ENCODE measurements at regions not wholly inside any gene's neighbourhood (a gene's known extent, or its start where the extent isn't known, plus 50 kb on each side); places are given as distances from the start of the nearest gene placed in this dataset.

DNA sequence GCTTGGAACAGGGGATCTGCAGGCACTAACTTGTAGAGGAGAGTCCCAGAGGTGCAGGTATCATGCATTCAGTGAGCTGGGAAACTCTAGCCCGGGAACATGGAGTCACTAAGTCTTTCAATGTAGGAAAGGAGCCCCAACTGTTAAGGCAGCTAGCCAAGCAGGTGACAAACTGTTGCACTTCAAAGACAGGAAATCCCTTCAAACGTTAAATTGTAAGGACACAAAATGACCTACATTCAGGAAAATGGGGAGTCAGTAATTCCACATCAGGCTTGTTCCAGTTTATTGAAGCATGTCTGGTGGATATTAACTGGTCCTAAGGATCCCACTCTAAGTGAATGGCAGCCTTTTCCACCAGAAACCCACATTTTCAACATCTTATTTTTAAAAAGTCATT, 364.5 kb downstream of the MTX2 start:
- TF ChIP-seq YY1 (tag by site-specific recombination; IDR thresholded peaks at IDR 0.05) (no peak), CTCF (tag by site-specific recombination; IDR thresholded peaks at IDR 0.05) (no peak), ZSCAN18 (tag by site-specific recombination; IDR thresholded peaks at IDR 0.05) (no peak), REST (tag by site-specific recombination; IDR thresholded peaks at IDR 0.05) (no peak), PBX3 (CRISPR knock-in tag; IDR thresholded peaks at IDR 0.05) (no peak)
